ENCODE measurements at regions not wholly inside any gene's neighbourhood (a gene's known extent, or its start where the extent isn't known, plus 50 kb on each side); places are given as distances from the start of the nearest gene placed in this dataset.
"Not testable (repeated sequence)": the region's sequence is repeated elsewhere in the genome, so short reads cannot be mapped to it uniquely, and the experiment has no call there.

GRCh38 chr10:35854661-35855060, 212.6 kb upstream of the FZD8 start:
- DNase-seq (ENCODE audit: low read depth) = peak; percentile 3

DNA sequence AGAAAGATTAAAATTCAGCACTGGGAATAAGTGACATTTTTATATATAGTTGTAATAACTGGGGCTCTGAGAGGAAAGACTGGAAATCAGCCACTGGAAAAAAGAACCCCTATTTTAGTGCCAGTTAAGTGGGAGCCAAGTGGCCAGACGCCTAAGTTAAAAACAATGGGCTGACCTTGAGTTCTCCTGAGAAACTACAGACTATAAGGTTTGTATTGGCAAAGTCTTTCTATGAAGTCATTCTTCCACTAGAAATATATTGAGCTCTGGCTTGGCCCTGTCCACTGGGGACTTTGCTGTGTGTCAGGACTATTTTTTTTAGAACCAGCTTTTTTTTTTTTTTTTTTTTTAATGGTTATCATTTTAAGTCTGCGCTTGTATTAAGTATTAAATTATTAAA, 210.6 kb upstream of the FZD8 start:
- no peak for DNase-seq (ENCODE audit: low read depth)

- DNase-seq (ENCODE audit: low read depth) = no peak
Observed at GRCh38 chr10:35848412-35848811, 206.3 kb upstream of the FZD8 start.

- DNase-seq (ENCODE audit: low read depth) = no peak
Observed at GRCh38 chr10:35844686-35845085, 202.6 kb upstream of the FZD8 start.

GRCh38 chr10:35843524-35844181, 201.6 kb upstream of the FZD8 start:
- no peak for DNase-seq (ENCODE audit: low read depth)

- no peak for DNase-seq (ENCODE audit: low read depth)
Observed at GRCh38 chr10:35838054-35838453, 196.0 kb upstream of the FZD8 start.

DNA sequence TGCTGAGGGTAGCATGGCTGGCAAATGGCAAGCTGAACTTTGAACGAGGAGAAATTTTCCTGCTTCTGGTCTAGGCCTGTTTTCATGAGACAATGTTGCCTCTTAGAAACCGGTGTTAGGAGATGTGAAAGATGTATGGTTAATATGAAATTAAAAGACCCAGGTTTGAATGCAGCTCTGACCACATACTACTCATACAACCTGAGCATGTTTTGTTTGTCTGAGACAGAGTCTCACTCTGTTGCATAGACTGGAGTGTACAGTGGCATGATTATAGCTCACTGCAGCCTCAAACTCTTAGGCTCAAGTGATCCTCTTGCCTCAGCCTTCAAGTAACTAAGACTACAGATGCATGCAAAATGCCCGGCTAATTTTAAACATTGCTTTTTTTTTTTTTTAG, 193.4 kb upstream of the FZD8 start:
- no peak for DNase-seq (ENCODE audit: low read depth)

GRCh38 chr10:35834877-35835494, 192.9 kb upstream of the FZD8 start:
- DNase-seq (ENCODE audit: low read depth) = no peak

GRCh38 chr10:35827783-35828182, 185.7 kb upstream of the FZD8 start:
- no peak for DNase-seq (ENCODE audit: low read depth)

DNA sequence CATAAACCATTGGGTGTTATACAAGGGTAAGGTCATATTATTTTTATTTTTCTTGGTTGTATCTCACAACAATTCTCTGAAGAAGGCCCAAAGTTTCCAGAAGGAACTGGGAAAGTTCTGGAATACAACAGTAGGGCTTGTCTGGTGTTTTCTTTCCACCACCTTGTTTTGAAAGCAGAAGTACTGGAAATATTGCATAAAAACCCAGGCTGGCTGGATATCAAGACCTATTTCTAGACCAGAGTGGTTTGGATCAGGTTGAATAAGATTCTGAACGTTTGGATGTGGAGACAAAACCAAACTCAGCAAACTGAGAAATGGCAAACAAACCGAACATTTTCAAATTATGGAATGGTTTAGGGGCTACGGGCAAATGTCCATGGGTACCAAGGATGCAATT, 182.6 kb upstream of the FZD8 start:
- no peak for DNase-seq (ENCODE audit: low read depth)

DNA sequence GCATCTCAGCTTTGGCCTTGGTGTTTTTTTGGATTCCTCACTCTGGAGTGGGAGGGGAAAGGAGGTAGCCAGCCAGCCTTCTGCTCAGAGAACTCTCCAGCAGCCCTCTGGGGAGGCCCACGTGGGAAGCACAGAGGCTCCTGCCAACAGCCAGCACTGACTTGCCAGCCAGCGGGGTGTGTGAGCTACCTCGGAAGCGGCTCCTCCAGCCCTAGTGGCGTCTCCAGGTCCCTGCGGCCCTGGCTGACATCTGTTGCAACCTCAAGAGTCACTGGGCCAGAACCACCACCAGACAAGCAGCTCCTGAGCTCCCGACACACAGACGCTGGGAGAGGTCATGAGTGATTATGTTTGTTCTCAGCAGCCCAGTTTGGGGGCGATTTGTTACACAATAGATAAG, 180.2 kb upstream of the FZD8 start:
- peak; percentile 41 for DNase-seq (ENCODE audit: low read depth)

DNA sequence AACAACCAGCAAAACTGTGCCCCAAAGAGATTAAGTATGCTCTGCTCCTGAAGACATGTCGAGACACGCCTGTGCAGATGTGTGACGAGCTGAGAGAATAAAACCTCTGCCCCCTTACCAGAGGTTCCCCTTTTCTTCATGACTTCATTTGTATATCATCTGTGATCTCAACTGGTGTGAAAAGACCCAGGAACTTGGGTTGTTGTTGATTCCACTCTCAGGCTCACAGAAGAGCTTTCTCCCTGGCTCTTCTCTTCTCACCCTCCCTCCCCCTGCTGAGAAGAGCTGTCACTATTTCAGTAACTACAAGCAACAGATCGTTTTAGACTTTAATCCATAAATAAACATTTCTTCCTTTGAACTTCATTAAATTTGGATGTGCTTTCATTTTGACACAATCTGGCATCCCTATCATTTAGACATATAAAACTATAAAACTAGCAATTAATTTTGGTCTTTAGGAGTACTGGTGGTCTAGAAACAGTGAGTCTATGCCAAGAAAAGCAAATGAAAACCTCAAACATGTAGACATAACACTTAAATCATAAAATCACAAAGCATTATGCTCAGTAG, 179.3 kb upstream of the FZD8 start:
- DNase-seq (ENCODE audit: low read depth) = peak; percentile 3

DNA sequence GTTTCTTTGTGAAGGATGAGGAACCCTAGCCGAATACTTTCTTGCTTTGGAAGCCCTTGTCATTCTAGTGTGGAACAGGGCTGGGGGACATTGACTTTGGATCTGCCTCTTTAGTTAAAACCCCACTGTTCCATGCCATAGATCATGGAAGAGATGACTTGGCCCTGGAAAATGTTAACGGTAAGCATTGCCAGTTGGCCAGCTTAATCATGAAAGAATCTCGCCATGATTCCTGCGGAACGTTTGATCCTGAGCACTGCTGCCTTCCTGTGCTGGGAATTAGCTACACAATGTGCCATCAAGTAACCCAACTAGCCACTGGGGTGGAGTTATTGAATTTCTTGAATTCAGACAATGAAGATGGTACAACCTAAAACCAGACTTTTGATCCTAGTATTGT, 177.6 kb upstream of the FZD8 start:
- DNase-seq (ENCODE audit: low read depth) = no peak

DNA sequence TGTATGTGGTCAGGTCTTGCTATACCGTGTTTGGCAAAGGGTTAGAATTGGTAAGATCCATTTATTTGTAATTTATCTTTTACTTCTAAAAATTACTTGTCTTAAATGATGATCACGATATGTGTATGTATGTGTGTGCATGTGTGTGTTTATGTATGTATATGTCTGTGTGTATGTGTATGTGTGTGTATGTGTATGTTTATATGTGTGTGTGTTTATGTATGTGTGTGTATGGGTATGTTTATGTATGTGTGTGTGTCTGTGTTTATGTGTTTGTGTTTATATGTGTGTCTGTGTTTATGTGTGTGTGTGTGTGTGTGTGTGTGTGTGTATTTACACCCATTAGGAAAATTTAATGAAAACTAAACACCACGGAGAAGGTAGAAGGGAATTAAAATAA, 176.9 kb upstream of the FZD8 start:
- DNase-seq (ENCODE audit: low read depth) = no peak

DNA sequence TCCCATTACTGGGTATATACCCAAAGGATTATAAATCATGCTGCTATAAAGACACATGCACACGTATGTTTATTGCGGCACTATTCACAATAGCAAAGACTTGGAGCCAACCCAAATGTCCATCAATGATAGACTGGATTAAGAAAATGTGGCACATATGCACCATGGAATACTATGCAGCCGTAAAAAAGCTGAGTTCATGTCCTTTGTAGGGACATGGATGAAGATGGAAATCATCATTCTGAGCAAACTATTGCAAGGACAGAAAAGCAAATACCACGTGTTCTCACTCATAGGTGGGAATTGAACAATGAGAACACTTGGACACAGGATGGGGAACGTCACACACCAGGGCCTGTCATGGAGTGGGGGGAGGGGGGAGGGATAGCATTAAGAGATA, 175.0 kb upstream of the FZD8 start:
- not testable (repeated sequence) for DNase-seq (ENCODE audit: low read depth)

DNA sequence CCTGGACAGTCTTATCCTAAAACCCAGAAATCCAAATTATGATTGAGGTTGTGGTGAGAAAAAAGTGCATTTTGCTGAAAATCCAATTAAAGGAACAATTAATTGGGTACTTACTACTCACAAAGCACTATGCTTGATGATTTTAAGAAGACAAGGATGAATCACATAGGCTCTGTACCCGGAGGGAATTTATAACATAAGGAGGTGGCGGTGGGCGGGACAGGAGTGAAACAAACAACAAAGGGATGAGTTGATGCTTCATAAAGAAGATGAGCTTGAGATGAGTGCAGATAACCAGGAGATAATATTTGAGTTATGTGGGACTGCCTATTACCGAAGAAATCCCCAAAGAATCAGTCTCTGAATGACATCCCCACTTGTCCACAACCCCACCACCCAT, 171.1 kb upstream of the FZD8 start:
- no peak for DNase-seq (ENCODE audit: low read depth)

DNA sequence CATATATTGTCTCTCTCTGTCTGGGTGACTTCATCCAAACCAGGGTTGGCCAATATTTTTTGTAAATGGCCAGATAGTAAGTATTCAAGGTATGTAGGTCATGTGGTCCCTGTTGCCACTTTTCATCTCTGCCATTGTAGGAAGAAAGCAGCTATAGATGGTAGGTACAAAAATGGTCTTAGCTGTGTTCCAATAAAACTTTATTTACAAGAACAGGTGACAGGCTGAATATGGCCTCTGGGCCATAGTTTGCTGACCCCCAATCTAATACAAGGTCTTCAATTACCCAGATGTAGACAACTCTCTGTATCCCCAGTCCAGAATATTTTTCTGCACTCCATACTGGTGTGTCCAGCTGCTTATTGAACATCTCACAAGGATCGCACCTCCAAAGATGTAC, 166.2 kb upstream of the FZD8 start:
- no peak for DNase-seq (ENCODE audit: low read depth)

DNA sequence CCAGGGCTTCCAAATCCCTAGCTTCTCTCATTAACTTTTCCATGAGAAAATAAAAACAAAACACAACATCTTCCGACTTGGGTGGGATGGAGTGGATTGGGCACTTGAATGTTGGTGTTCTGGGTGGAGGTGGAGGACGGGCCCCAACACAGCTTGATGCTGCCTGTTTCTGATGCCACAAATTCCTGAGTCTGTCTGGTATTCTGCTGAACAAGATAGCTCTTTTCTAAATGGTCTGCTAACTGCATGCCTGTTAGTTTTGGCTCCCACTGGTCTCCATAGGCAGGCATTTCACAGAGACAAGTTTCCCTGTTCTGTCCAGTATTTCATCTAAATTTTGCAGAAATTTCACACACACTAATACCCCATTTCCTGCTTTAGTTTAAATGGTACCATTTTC, 160.9 kb upstream of the FZD8 start:
- DNase-seq (ENCODE audit: low read depth) = no peak

- no peak for DNase-seq (ENCODE audit: low read depth)
Observed at GRCh38 chr10:35797187-35797586, 155.1 kb upstream of the FZD8 start.

DNA sequence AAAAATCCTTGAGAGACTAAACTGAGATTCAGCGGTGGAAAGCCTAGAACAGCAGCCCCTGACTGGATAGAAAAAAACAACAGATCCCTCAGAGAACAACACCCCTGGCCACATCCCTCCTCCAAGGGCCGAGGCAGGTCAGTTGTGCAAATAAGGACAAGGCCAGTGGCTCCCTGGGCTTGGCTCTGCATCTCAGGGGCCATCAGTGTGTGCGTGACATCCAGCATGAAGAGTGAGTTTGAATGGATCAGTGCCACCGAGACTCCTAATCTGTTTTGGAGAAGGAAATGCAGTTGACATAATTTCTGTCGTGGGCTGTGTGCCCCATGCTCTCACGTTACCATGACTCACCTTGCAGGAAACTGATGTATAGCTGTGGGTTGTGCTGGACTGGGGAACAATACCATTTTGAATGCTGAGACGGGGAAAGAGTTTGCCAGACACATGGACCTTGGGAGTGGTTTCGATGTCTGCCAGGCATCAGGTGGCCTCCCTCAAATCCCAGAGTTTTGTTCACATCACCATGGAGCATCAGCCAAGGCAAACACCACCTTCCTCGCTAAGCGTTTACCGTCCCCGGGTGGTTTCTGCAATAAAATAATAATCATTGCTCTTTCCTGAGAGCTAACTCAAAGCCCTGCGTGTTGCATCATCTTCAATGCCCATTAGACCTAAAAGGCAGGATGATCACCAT, 153.2 kb upstream of the FZD8 start:
- DNase-seq (ENCODE audit: low read depth) = peak; percentile 10

GRCh38 chr10:35794703-35795102, 152.6 kb upstream of the FZD8 start:
- no peak for DNase-seq (ENCODE audit: low read depth)

- no peak for DNase-seq (ENCODE audit: low read depth)
Observed at GRCh38 chr10:35792291-35792690, 150.2 kb upstream of the FZD8 start.

GRCh38 chr10:35789996-35790395, 147.9 kb upstream of the FZD8 start:
- peak; percentile 27 for DNase-seq (ENCODE audit: low read depth)
